Stimulated activated naive CD8-positive, alpha-beta T cell treated with anti-CD3 and anti-CD28 coated beads, Interleukin-15, amount 100 ng/mL, for 72 hours (primary cell): ENCODE measurements at regions not wholly inside any gene's neighbourhood (a gene's known extent, or its start where the extent isn't known, plus 50 kb on each side); places are given as distances from the start of the nearest gene placed in this dataset.

ENCODE experiments used
- ATAC-seq: fragments of 150-1000 bp; cut with Tn5 transposase; 2 replicates; pipeline ENCODE4 v1.10.0; 2021; ENCODE audit warnings: mild to moderate bottlenecking, moderate library complexity
- DNase-seq, 2 donors: peaks; one replicate each; pipeline ENCODE4 v3.0.0; 2021 to 2022
- H3K27ac Mint-ChIP-seq, 2 donors: one replicate each; pipeline ENCODE4 v1.8.0; 2022; ENCODE audit warnings: mild to moderate bottlenecking in 2 of 2, mixed read lengths in 2 of 2, moderate library complexity in 2 of 2
- H3K27me3 Mint-ChIP-seq: one replicate; pipeline ENCODE4 v1.8.0; 2022; ENCODE audit warnings: mixed read lengths
- H3K4me1 Mint-ChIP-seq: one replicate; pipeline ENCODE4 v1.8.0; 2022; ENCODE audit warnings: mild to moderate bottlenecking, mixed read lengths
- H3K4me3 Mint-ChIP-seq, 2 donors: one replicate each; pipeline ENCODE4 v1.8.0; 2022; ENCODE audit warnings: mild to moderate bottlenecking in 2 of 2, mixed read lengths in 2 of 2, moderate library complexity in 1 of 2
- H3K9me3 Mint-ChIP-seq, 2 donors: one replicate each; pipeline ENCODE4 v1.8.0; 2022; ENCODE audit warnings: mixed read lengths in 2 of 2

GRCh38 chr5:135242021-135242865 is 156.8 kb downstream of the MACROH2A1 start:
- H3K4me3 Mint-ChIP-seq: no peak overlapping the region
- DNase-seq: peak in 1 of 2 donors; percentile 2
- no peaks in the 10 kb centered on the region for H3K4me1 Mint-ChIP-seq
- no peaks in the 10 kb centered on the region for H3K27me3 Mint-ChIP-seq
- H3K9me3 Mint-ChIP-seq: no peaks in the 10 kb centered on the region
- ATAC-seq: no peak
- no peak overlapping the region for H3K27ac Mint-ChIP-seq

- no peaks in the 10 kb centered on the region for H3K9me3 Mint-ChIP-seq
- no peak overlapping the region for H3K27ac Mint-ChIP-seq
- H3K4me3 Mint-ChIP-seq: no peak overlapping the region
- no peaks in the 10 kb centered on the region for H3K4me1 Mint-ChIP-seq
- ATAC-seq (no peak), DNase-seq (peak in 1 of 2 donors; percentile 4)
- H3K27me3 Mint-ChIP-seq: no peaks in the 10 kb centered on the region
Measured at GRCh38 chr5:135241536-135241935, 157.5 kb downstream of the MACROH2A1 start.

GRCh38 chr5:135240781-135241360 is 158.2 kb downstream of the MACROH2A1 start:
- Mint-ChIP-seq H3K9me3 (no peaks in the 10 kb centered on the region), H3K4me1 (no peaks in the 10 kb centered on the region), H3K4me3 (no peak overlapping the region), H3K27me3 (no peaks in the 10 kb centered on the region), H3K27ac (no peak overlapping the region)
- DNase-seq (no peak), ATAC-seq (no peak)

- no peak for DNase-seq
- Mint-ChIP-seq H3K27me3 (no peaks in the 10 kb centered on the region), H3K4me1 (no peaks in the 10 kb centered on the region), H3K9me3 (no peaks in the 10 kb centered on the region), H3K4me3 (no peak overlapping the region), H3K27ac (no peak overlapping the region)
- no peak for ATAC-seq
Measured at GRCh38 chr5:135240283-135240633, 158.8 kb downstream of the MACROH2A1 start.

GRCh38 chr5:135239453-135240282 is 159.4 kb downstream of the MACROH2A1 start:
- DNase-seq (peak in 1 of 2 donors; percentile 5), ATAC-seq (no peak)
- H3K9me3 Mint-ChIP-seq: no peaks in the 10 kb centered on the region
- H3K27ac Mint-ChIP-seq: no peak overlapping the region
- no peaks in the 10 kb centered on the region for H3K4me1 Mint-ChIP-seq
- H3K27me3 Mint-ChIP-seq: no peaks in the 10 kb centered on the region
- no peak overlapping the region for H3K4me3 Mint-ChIP-seq

- H3K27ac Mint-ChIP-seq: no peak overlapping the region
- H3K4me1 Mint-ChIP-seq: no peaks in the 10 kb centered on the region
- DNase-seq (peak in 1 of 2 donors; percentile 2), ATAC-seq (no peak)
- no peaks in the 10 kb centered on the region for H3K27me3 Mint-ChIP-seq
- no peaks in the 10 kb centered on the region for H3K9me3 Mint-ChIP-seq
- H3K4me3 Mint-ChIP-seq: no peak overlapping the region
Measured at GRCh38 chr5:135238622-135239452, 160.2 kb downstream of the MACROH2A1 start.

- Mint-ChIP-seq H3K4me3 (no peak overlapping the region), H3K9me3 (no peaks in the 10 kb centered on the region), H3K27me3 (no peaks in the 10 kb centered on the region), H3K27ac (peak overlapping the region in 1 of 2 donors; percentile 22), H3K4me1 (no peaks in the 10 kb centered on the region)
- DNase-seq: no peak
- no peak for ATAC-seq
Measured at GRCh38 chr5:135237748-135238103, 161.3 kb downstream of the MACROH2A1 start.

- Mint-ChIP-seq H3K4me1 (no peaks in the 10 kb centered on the region), H3K27me3 (no peaks in the 10 kb centered on the region), H3K27ac (no peak overlapping the region), H3K9me3 (no peaks in the 10 kb centered on the region), H3K4me3 (no peak overlapping the region)
- DNase-seq: peak in 1 of 2 donors; percentile 6
- ATAC-seq: no peak
Measured at GRCh38 chr5:135236908-135237747, 161.9 kb downstream of the MACROH2A1 start.

- Mint-ChIP-seq H3K4me3 (no peak overlapping the region), H3K9me3 (no peaks in the 10 kb centered on the region), H3K4me1 (no peaks in the 10 kb centered on the region), H3K27ac (no peak overlapping the region), H3K27me3 (no peaks in the 10 kb centered on the region)
- DNase-seq (peak in 1 of 2 donors; percentile 2), ATAC-seq (no peak)
Measured at GRCh38 chr5:135236228-135236907, 162.7 kb downstream of the MACROH2A1 start.

GRCh38 chr5:135235551-135236227 is 163.3 kb downstream of the MACROH2A1 start:
- no peaks in the 10 kb centered on the region for H3K27me3 Mint-ChIP-seq
- no peak for DNase-seq
- H3K4me1 Mint-ChIP-seq: no peaks in the 10 kb centered on the region
- H3K27ac Mint-ChIP-seq: peak overlapping the region in 1 of 2 donors; percentile 5
- H3K4me3 Mint-ChIP-seq: no peak overlapping the region
- no peak for ATAC-seq
- no peaks in the 10 kb centered on the region for H3K9me3 Mint-ChIP-seq

- Mint-ChIP-seq H3K27me3 (no peaks in the 10 kb centered on the region), H3K4me3 (no peak overlapping the region), H3K4me1 (no peaks in the 10 kb centered on the region), H3K9me3 (no peaks in the 10 kb centered on the region), H3K27ac (no peak overlapping the region)
- ATAC-seq (no peak), DNase-seq (no peak)
Measured at GRCh38 chr5:135234666-135235401, 164.2 kb downstream of the MACROH2A1 start.

GRCh38 chr5:135234242-135234641 is 164.8 kb downstream of the MACROH2A1 start:
- no peaks in the 10 kb centered on the region for H3K27me3 Mint-ChIP-seq
- H3K27ac Mint-ChIP-seq: no peak overlapping the region
- H3K4me1 Mint-ChIP-seq: no peaks in the 10 kb centered on the region
- ATAC-seq (no peak), DNase-seq (no peak)
- no peak overlapping the region for H3K4me3 Mint-ChIP-seq
- H3K9me3 Mint-ChIP-seq: no peaks in the 10 kb centered on the region

- Mint-ChIP-seq H3K27ac (no peak overlapping the region), H3K27me3 (no peaks in the 10 kb centered on the region), H3K4me3 (no peak overlapping the region), H3K9me3 (no peaks in the 10 kb centered on the region), H3K4me1 (no peaks in the 10 kb centered on the region)
- DNase-seq (no peak), ATAC-seq (no peak)
Measured at GRCh38 chr5:135233477-135233876, 165.6 kb downstream of the MACROH2A1 start.
